HEK293T (cell line): ENCODE measurements at regions not wholly inside any gene's neighbourhood (a gene's known extent, or its start where the extent isn't known, plus 50 kb on each side); places are given as distances from the start of the nearest gene placed in this dataset.

ENCODE experiments used
- CTCF ChIA-PET: fragments of 350-600 bp; formaldehyde crosslinking; extraction: SDS; loops from one replicate; lab custom pipeline; 2021; ENCODE audit warnings: antibody characterized with exemption, inconsistent platforms; lab: Yijun Ruan, JAX
- POLR2A ChIA-PET: fragments of 350-600 bp; formaldehyde crosslinking; extraction: SDS; loops from one replicate; lab custom pipeline; 2020; ENCODE audit warnings: antibody characterized with exemption, inconsistent platforms; lab: Yijun Ruan, JAX
- DNase-seq: peaks from one replicate; pipeline ENCODE4 v3.0.0; 2012; ENCODE audit warnings: mixed read lengths; ENCODE audit errors: extremely low spot score
- ARNT ChIP-seq: fragments of 450-650 bp; IDR thresholded peaks from 2 replicates; pipeline ENCODE4 v1.6.1; 2017; ENCODE audit warnings: mild to moderate bottlenecking
- BHLHE40 ChIP-seq: fragments of 450-650 bp; IDR thresholded peaks from 2 replicates; pipeline ENCODE4 v1.6.1; 2016; ENCODE audit warnings: mild to moderate bottlenecking, moderate library complexity, borderline replicate concordance
- CTBP1 ChIP-seq: fragments of 450-650 bp; IDR thresholded peaks from 2 replicates; pipeline ENCODE4 v1.6.1; 2016; ENCODE audit warnings: borderline replicate concordance
- ELF4 ChIP-seq: fragments of 450-650 bp; IDR thresholded peaks from 2 replicates; pipeline ENCODE4 v1.6.1; 2017; ENCODE audit warnings: antibody characterized with exemption
- FOXA1 ChIP-seq: fragments of 450-650 bp; IDR thresholded peaks from 2 replicates; pipeline ENCODE4 v1.6.1; 2016; ENCODE audit warnings: mild to moderate bottlenecking
- FOXK2 ChIP-seq: fragments of 450-650 bp; IDR thresholded peaks from 2 replicates; pipeline ENCODE4 v1.6.1; 2016; ENCODE audit warnings: mild to moderate bottlenecking
- FOXM1 ChIP-seq: fragments of 450-650 bp; IDR thresholded peaks from 2 replicates; pipeline ENCODE4 v1.6.1; 2017; ENCODE audit warnings: mild to moderate bottlenecking, borderline replicate concordance
- HDGF ChIP-seq: fragments of 450-650 bp; IDR thresholded peaks from 2 replicates; pipeline ENCODE4 v1.6.1; 2017; ENCODE audit warnings: antibody characterized with exemption, borderline replicate concordance
- L3MBTL2 ChIP-seq: fragments of 450-650 bp; conservative IDR thresholded peaks from 2 replicates; pipeline ENCODE4 v1.6.1; 2016; ENCODE audit warnings: mild to moderate bottlenecking
- LEF1 ChIP-seq: fragments of 450-650 bp; IDR thresholded peaks from 2 replicates; pipeline ENCODE4 v1.6.1; 2017; ENCODE audit warnings: mild to moderate bottlenecking, borderline replicate concordance
- NFRKB ChIP-seq: fragments of 450-650 bp; IDR thresholded peaks from 2 replicates; pipeline ENCODE4 v1.6.1; 2016; ENCODE audit warnings: mild to moderate bottlenecking, moderate library complexity
- PKNOX1 ChIP-seq: fragments of 450-650 bp; IDR thresholded peaks from 2 replicates; pipeline ENCODE4 v1.6.1; 2016
- SP1 ChIP-seq: fragments of 450-650 bp; IDR thresholded peaks from 2 replicates; pipeline ENCODE4 v1.6.1; 2017
- SUZ12 ChIP-seq: fragments of 450-650 bp; IDR thresholded peaks from 2 replicates; pipeline ENCODE4 v1.6.1; 2016; ENCODE audit warnings: mild to moderate bottlenecking
- TARDBP ChIP-seq: fragments of 450-650 bp; IDR thresholded peaks from 2 replicates; pipeline ENCODE4 v1.6.1; 2016
- ZNF384 ChIP-seq: fragments of 450-650 bp; IDR thresholded peaks from 2 replicates; pipeline ENCODE4 v1.6.1; 2016

DNA sequence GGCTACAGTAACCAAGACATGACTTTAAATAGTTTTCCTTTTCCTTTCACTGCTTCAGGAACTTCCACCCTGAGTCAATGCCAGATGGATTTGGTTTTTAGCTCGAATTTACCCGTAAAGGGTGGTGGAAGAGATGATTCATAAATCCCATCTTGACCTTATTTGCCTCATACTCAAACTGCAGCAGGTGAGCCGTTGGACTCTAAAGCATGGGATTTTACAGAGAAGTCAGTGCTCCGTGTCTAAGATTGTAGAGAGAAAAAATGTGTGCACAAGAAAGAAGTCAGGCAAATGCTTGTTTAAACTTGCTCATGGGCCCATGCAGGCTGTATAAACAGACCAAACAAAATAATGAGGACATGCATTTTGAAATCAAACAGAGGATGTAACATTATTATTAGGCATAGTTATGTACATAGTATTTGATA lies 369.7 kb upstream of the TRIB2 start:
- CTCF ChIA-PET, result no interaction called here
- no peak for DNase-seq
- POLR2A ChIA-PET, result no interaction called here
- TF ChIP-seq ZNF384, result no peak
- TF ChIP-seq NFRKB, result no peak
- TF ChIP-seq FOXA1, result no peak
- TF ChIP-seq HDGF, result no peak
- TF ChIP-seq L3MBTL2, result no peak
- no peak for TF ChIP-seq LEF1
- no peak for TF ChIP-seq ELF4
- no peak for TF ChIP-seq BHLHE40
- TF ChIP-seq PKNOX1, result no peak
- no peak for TF ChIP-seq SUZ12
- TF ChIP-seq SP1, result no peak
- no peak for TF ChIP-seq FOXK2
- TF ChIP-seq TARDBP, result no peak

- TF ChIP-seq NFRKB, result no peak
- CTCF ChIA-PET, result no interaction called here
- POLR2A ChIA-PET, result no interaction called here
- no peak for DNase-seq
Observed at GRCh38 chr2:12348216-12348615, 368.5 kb upstream of the TRIB2 start.

DNA sequence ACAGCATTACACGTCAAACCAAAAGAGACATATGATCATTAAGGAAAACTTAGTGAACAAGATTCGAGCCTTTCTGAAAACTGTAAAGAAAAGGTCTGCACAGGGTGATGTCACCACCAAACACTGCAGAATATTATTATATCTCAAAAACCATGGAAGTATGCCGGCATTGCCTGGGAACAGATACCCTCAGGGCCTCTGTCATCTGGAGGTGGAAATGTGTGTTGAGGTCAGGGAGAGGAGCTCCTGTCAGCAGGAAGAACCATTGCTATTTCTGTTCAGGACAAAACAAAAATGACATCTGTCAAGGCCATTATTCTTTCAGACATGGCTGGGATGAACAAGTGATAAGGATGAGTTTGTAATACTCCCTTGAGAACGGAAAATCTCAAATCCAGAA lies 365.9 kb upstream of the TRIB2 start:
- ChIA-PET CTCF (interaction anchor here (0.7 kb wide), 1 partner anchor 609 kb away, joined by 3 read pairs; no protein-coding TSS in a partner anchor), POLR2A (no interaction called here)
- TF ChIP-seq CTBP1, result no peak
- TF ChIP-seq TARDBP, result no peak
- TF ChIP-seq L3MBTL2, result no peak
- TF ChIP-seq HDGF, result no peak
- no peak for TF ChIP-seq ARNT
- TF ChIP-seq FOXK2, result no peak
- TF ChIP-seq FOXA1, result no peak
- no peak for TF ChIP-seq SP1
- TF ChIP-seq FOXM1, result no peak
- TF ChIP-seq ZNF384, result no peak
- no peak for TF ChIP-seq ELF4
- no peak for TF ChIP-seq SUZ12
- no peak for TF ChIP-seq NFRKB
- DNase-seq, result no peak

DNA sequence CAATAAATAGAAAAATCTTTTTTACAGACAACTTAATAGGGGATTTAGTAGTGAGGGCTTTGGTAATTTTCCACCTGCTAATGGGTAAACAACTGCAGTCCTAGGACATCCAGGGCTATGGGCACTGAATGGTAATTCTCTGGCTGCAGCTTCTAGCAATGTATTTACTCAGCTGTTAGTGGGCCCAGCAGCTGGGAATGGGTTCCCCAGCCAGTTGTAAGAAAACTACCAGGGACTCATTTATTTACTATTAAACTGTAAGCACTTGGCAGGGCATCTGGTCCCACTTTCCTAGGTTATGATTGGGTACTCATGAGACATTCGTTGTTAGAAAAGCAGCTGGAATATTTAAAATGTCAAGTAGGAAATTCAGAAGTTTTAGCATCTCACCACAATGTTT lies 363.8 kb upstream of the TRIB2 start:
- no peak for DNase-seq
- TF ChIP-seq FOXA1 (no peak), L3MBTL2 (no peak), SP1 (no peak), TARDBP (no peak), SUZ12 (no peak), CTBP1 (no peak), LEF1 (no peak), FOXK2 (no peak), HDGF (no peak), ARNT (no peak), ELF4 (no peak), FOXM1 (no peak)
- CTCF ChIA-PET, result interaction anchor here (0.6 kb wide), 1 partner anchor 99 kb away, joined by 3 read pairs; no protein-coding TSS in a partner anchor

DNA sequence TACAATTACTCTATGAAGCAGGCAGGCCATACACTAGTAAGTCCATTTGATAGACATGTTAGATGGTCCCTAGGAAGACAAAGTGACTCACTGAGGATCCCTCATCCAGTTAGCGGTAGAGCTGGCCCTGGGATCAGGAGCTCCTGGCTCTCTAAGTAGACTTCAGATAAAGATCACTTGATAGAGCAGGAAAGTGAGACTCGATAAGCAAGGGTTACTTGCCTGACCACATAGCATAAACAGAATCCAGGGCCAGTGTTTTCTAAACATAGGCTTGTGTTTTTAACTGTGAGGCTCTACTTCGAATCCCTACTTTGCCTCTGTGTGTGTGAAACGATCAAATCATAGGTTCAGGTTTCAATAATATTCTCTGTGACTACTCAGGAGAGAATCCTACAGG lies 355.2 kb upstream of the TRIB2 start:
- no peak for DNase-seq
- ChIA-PET POLR2A (no interaction called here), CTCF (no interaction called here)
- TF ChIP-seq ZNF384 (no peak), ELF4 (no peak), SP1 (no peak), FOXA1 (no peak), TARDBP (no peak), L3MBTL2 (no peak), PKNOX1 (no peak), ARNT (no peak), FOXM1 (no peak), BHLHE40 (no peak), LEF1 (no peak), FOXK2 (no peak), CTBP1 (no peak), NFRKB (no peak), HDGF (no peak), SUZ12 (no peak)

More for the DNA sequence above, 363.8 kb upstream of the TRIB2 start:
- POLR2A ChIA-PET, result no interaction called here

DNA sequence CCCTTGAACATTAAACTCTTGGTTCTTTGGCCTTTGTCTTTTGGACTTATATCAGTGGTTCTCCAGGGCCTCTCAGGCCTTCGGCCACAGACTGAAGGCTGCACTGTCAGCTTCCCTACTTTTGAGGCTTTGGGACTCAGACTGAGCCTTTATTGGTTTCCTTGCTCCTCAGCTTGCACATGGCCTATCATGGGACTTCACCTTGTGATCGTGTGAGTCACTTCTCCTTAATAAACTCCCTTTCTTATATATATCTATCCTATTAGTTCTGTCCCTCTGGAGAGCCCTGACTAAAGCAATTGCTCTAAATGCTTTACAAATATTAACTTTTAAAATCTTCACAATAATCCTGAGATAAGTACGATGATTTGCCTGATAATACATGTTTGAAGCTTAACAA lies 353.6 kb upstream of the TRIB2 start:
- TF ChIP-seq FOXK2 (no peak), HDGF (no peak), NFRKB (no peak), FOXM1 (no peak), TARDBP (no peak), SP1 (no peak), ZNF384 (no peak), SUZ12 (no peak), ARNT (no peak), ELF4 (no peak), FOXA1 (no peak), LEF1 (no peak), PKNOX1 (no peak), BHLHE40 (no peak), CTBP1 (no peak), L3MBTL2 (no peak)
- no peak for DNase-seq
- ChIA-PET CTCF (no interaction called here), POLR2A (no interaction called here)
